ENCODE measurements at regions not wholly inside any gene's neighbourhood (a gene's known extent, or its start where the extent isn't known, plus 50 kb on each side); places are given as distances from the start of the nearest gene placed in this dataset.
"Not testable (repeated sequence)": the region's sequence is repeated elsewhere in the genome, so short reads cannot be mapped to it uniquely, and the experiment has no call there.

GRCh38 chr5:44074547-44074946, 314.7 kb downstream of the FGF10 start:
- not testable (repeated sequence) for TF ChIP-seq EZH2phosphoT487, CTCF (IDR thresholded peaks at IDR 0.05)

All from neural progenitor cell (in vitro differentiated cells).